GM19023 (cell line): ENCODE measurements at regions not wholly inside any gene's neighbourhood (a gene's known extent, or its start where the extent isn't known, plus 50 kb on each side); places are given as distances from the start of the nearest gene placed in this dataset.
"Not testable (repeated sequence)": the region's sequence is repeated elsewhere in the genome, so short reads cannot be mapped to it uniquely, and the experiment has no call there.

Source experiments
- ATAC-seq: cut with Tn5 transposase; IDR thresholded peaks from one replicate; pipeline ENCODE4 v1.9.1; 2021; ENCODE audit warnings: mild to moderate bottlenecking, moderate library complexity; ENCODE audit not compliant: unreplicated experiment

DNA sequence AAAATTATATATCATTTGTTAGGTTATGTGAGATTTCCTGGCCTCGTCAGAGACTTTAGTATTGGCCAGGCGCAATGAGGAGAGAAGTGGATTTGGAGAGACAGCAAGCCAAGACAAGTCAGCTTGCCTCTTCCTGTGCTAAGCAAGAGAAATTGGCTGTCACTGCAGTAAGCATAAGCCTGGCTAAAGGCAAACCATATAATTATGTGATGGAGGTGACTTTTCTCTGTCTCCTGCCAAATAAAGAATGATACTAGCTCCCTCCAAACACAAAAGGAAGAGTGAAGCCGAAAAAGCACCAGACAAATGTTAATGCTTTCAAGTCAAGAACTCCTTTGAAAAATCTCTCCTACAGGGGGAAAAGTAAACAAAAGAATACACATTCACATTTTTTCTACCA lies 2246.0 kb downstream of the ARAP2 start:
- no peak for ATAC-seq

DNA sequence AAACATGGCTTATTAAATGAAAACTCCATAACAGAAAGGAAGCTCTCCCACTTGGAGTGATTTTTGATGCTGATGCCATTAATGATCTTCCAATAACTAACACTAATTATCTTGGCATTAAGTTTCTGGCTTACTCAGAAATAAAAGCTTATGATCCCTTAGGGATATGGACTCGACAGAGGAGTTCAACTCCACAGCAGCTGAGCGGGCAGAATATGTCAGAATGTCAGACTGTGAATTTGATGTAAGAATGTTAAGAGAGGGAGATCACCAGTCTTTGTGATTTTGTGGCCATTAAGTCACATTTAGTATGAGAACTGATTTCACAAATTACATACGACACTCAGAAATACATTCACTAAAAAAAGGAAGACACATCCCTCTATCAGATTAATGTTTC lies 2244.0 kb downstream of the ARAP2 start:
- ATAC-seq, result no peak

DNA sequence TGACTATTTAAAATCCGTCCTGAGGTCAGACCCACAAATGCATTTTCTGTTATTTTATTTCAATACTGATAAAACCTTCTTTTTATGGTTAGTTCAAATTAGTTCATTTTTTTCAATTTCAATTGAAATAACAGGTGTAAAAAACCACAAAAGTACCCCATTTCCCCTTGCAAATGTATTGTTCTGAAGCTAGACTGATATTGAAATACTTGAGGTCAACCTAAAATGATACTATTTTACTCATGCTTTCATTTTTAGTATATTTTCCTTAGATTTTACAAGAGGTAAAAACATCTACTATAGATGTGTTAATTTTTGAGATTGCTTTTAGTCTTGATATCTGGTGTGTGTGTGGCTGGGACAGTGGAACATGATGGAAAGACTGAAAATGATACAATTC lies 2237.8 kb downstream of the ARAP2 start:
- not testable (repeated sequence) for ATAC-seq

DNA sequence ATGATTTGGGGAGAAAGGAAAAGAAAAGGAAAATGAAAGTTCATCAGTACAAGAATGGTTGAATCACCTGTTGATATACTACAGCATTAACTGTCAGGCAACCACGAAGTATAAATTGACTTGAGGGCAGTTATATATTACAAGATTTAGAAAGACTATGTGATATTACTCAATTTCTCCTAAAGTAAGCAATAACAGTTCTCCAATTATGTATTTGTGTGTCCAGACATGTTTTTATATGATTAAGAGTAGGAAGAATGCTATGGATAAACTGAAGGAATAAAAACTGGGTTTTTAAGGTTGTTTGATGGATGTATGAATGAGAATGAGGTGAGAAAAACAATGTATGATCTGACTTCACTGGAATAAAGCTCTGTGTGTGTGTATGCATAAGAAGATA lies 2234.4 kb downstream of the ARAP2 start:
- ATAC-seq, result no peak

DNA sequence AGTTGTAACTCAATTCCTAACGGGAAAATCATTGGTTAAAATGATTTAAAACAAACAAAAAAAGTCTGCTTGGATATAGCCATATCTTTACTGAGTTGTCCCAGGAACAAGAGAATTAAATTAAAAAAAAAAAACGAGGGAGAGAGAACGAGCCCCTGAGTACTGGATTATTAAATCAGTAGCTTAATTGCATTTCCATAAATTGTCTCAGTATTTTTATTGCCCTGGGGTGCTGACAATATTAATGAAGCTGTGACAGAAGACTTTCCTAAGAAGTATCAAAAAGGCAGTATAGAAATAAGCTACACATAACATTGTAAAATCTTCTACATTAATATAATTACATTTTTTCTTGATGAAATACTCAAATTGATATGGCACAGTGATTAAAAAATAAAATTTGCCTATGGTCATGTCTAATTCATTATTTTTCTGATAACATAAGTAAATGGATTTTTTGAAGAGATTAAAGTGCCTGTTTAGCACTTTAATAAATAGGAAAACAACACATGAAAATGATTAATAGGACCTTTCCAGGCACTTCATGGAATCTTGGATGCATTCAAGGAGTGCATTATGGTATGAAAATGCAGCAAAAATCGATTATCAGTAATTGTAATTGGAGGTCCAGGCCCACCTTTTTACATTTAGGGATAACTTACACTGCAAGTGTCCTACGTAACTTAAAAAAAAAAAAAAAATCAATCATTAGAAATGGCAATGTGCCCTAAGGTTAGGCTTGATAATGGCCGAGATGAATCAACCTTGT lies 2233.4 kb downstream of the ARAP2 start:
- no peak for ATAC-seq

DNA sequence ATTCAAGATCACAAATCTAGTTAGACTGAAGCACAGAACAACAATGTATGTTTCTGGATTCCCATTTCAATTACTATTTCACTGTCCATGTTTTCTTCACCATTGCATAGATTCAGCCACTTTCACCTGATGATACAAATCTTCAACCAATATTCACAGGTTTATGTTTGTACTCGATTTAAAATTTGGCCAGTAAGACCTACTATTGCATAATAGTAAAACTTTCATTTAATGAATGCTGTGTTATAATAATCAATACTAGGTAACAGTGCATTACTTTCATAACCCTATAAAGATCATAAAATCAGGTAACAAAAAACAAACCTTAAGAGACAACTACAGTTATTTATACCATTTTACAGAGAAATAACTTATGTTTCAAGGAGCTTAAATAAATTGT lies 2209.1 kb downstream of the ARAP2 start:
- ATAC-seq, result no peak

DNA sequence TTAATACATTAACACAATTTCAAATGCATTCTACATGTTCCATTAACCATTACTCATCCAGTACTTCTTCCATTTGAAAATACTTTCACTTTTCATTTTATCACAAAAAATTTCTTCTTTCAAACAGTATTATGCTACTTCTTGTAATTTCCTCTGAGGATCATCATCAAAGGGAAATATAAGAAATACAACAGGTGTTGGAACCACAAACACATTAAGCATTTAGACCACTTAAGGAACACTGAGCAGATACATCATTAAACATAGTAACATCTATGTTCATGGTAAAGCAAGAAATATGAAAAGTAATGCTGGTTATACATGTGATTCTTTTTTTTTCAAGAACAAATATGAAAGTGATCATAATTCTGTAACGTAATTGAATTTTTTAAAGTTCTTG lies 2207.0 kb downstream of the ARAP2 start:
- ATAC-seq, result no peak

DNA sequence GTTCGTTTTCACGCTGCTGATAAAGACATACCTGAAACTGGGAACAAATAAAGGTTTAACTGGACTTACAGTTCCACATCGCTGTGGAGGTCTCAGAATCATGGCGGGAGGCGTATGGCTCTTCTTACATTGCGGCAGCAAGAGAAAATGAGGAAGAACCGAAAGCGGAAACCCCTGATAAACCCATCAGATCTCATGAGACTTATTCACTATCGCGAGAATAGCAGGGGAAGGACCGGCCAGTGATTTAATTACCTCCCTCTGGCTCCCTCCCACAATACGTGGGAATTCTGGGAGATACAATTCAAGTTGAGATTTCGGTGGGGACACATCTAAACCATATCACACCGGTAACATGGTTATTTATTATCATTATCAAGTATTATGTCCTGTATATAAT lies 2204.5 kb downstream of the ARAP2 start:
- no peak for ATAC-seq

DNA sequence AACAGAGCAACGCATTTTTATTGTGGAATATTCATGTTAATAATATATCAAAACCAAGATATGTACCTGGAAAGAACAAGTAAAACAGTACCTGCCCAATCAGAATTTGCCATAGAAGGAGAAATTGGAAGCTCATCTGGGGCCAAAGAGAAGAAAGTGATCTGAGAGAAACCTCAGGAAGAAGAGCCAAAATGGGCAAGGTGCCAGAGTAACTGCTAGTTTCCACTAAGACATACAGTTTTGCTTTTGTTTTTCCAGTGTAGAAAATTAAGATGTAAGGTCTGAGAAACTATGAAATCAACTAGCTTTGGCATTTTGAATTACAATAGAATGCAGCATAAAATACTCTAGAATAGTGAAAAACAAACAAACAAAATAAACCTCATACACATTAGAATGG lies 2201.2 kb downstream of the ARAP2 start:
- ATAC-seq, result no peak

DNA sequence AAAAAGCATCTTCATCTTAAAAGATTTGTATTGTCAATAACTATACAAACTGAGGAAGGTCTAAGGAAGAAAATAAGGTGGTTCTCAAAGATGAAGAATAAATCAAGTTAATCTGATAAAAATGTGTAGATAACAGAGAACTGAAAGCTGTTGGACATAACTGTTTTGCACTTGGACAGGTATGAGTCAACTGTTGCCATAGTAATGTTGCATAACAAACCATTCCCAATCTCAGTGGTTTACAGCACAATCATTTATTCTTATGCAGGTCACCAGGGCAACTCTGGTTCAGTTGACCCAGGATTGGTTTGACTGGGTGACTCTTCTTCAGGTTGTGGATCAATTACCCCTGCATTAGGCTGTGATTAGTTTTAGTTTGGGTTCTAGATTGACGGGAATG lies 2197.7 kb downstream of the ARAP2 start:
- no peak for ATAC-seq

DNA sequence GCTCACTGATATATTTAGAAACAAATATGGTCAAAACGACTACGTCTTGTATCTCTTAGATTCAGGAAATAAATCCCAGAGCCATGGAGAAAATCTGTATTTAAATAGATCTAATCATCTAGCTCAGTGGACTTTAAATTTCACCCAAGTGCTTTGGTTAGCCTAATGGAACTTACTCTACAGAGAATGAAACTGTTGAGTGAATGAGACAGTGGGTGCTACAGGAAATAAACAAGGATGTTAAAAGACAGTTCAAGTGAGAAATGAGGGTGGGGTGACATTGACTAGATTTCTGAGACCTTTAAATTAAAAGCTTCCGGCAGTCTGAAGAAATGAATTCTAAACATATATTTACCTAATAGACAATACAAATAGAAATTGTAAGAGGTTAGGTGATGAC lies 2197.0 kb downstream of the ARAP2 start:
- no peak for ATAC-seq

DNA sequence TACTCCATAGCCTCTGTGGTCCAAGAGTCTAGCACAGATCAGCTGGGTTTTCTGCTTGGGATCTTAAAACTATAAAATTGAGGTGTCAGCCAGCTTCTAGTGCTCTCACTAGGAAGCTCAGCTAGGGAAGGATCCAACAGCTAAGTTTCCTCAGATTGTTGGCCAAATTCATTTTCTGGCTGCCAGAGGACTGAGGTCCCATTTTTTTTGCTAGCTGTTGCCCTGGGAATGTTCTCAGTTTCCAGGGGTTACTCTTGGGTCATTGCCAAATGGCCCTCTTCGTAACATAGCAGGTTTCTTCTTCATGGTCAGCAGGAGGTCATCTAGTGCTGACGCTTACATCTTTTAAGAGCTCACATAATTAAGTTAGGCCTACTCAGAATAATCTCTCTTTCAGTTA lies 2178.2 kb downstream of the ARAP2 start:
- no peak for ATAC-seq

DNA sequence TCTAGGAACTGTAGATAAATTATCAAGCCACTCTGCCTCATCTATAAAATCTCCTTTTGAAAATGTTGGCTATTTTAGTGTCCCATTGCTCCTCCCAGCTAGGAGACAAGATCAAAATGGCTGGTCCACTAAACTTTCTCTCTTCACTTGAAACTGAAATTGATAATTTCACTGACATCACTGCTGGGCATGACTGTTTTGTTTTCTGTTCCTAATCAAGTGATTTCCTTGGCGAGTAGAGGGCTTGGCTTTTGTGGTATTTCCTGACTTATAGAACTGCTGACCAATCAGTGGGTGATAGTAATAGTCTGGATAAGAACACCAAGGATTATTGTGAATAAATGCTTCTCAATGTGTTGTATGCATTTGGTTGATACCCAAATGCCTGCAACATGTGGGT lies 2152.9 kb downstream of the ARAP2 start:
- ATAC-seq, result no peak

DNA sequence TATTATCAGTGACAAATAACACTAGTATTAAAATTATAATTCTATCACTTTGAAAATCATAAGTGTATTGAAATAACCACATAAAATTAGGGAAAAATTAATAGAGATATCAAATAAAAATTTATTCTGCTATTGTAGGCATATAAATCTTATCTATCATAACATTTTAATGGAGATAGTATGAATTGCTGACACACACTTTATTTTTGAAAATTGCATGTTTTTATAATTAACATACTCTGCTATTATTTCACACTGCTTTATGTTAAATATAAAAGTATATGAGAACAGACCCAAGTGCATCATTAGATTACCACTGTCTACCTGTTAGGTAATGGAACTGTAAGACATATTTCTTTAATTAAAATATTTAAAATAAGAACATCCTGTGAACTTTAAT lies 2150.2 kb downstream of the ARAP2 start:
- ATAC-seq, result no peak

DNA sequence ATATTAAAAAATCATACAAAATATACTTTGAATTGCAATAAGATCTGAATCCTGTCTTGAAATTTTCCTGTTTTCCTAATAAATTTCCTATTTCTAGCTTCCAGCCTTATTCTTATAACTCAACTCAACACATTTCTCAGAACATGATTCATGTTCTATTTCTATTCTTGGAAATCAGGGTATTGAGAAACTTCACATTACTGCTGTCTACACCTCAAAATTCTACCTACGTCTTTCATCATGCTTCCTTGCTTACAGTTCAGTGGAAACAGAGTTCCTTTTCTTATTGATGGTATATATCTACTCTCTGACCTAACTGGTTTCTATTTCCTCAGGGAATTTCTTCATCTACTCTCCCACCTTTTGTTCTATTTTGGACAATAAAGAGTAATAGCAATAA lies 2139.0 kb downstream of the ARAP2 start:
- ATAC-seq, result no peak

DNA sequence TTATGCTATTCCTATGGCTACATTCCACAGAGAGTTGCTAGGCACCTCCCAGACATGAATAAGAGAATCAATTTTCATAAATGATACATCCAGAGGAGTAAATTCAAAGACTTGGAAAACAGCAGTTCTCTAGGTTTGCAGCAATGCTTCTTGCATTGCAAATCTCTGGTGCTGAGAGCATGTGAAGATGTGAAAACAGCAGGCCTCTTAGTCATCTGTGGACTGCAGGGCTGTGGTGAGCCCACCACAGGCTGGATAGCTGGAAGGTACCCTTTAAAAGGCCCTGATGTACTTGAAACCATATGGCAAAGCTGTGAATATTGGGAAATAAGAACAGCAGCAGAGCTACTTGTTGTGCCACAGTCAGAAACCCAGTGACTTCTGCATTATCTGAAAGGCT lies 2135.9 kb downstream of the ARAP2 start:
- no peak for ATAC-seq

DNA sequence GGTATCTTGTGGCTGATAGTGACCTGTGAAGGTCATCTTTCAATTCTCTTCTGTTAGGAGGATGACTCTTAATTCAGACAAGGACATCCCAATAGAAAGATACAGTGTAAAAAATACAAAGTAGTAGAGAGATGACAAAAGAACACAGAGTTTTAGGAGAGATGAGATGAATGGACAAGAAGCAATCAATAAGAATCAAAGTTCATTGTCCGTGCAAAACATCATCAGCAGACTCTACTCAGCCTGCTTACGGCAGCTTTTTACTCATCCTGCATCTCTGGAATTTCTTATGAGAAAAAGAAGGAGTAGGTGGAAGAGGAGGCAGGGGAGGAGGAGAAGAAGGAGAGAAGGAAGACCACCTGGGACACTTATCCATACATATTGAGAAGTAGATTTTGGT lies 2131.7 kb downstream of the ARAP2 start:
- no peak for ATAC-seq

DNA sequence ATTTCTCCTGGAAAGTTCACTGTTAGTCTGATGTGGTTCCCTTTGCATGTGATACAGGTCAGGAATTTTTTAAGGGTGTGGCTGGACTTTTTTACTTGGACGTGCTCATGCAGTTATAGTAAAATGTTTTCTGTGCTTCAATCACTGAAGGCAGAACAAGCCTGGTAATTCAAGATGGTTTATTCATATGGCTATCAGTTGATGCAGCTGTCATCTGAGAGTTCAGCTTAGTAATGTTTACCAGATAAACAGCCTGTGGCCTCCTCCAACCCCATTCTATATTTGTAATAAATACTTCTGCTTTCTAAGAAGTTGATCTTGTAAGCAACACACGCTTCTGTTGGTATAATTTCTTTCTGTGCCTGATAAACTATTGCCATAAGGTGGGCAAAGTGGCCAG lies 2105.9 kb downstream of the ARAP2 start:
- ATAC-seq, result no peak

DNA sequence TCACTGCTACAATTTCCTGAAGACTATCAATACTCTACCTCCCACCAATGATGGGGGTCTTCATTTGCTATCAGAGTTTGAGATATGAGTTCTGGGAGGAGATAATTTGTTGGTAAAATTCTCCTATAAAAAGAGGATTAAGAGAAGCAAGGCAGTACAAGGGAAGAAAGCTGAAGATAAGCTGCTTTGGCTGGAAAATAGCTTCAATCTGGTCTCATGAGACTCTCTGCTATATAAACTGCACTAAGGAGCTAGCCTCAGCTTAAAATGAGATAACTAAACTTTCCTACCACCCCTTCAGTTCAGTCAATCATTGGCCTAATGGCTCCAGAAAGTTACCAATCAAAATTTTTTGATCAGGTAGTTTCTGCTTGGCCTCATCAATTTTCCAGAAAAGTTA lies 2105.0 kb downstream of the ARAP2 start:
- no peak for ATAC-seq

DNA sequence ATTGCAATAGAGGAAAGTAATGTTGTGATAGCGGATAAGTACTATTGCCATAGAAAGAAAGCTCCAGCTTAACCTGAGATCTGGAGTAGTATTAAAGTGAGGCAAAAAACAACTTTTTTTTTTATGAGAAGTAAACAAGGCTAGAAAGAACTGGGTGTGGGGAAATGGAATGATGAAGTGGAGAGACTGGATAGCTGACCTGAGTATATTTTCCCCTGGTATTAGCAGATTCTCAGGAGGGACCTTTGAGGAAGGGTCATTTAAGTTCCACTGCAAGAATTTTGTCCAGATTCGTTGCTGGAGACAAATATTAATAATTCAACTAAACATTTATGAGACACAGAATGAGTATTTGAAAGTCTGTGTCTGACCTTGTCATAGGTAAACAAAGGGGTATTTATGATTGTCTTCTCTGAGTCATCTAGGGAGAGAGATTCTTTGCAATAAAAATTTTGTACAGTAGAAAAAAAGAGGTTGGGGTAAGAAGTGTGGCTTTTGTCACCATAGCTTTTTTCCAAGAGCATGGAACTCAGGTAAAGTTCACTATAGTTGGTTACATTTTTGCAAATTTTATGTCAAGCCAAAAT lies 2095.9 kb downstream of the ARAP2 start:
- no peak for ATAC-seq

DNA sequence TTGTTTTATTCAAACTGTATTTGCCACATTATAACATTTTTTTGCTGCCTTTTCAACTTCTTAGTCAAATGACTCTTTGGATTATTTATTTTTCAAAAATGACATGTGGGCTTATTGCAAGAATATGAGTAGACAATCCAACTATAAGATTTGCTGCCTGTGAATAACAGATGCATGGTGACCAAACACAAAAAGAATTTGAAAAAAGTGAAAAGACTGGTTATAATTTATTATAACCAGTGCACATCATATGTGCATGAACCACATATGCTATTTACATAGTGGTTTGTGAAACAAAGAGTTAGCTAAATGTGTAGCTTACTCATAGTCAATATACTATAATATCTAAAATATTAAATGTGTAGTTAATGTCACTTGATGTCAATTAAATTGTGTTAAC lies 2086.8 kb downstream of the ARAP2 start:
- no peak for ATAC-seq

DNA sequence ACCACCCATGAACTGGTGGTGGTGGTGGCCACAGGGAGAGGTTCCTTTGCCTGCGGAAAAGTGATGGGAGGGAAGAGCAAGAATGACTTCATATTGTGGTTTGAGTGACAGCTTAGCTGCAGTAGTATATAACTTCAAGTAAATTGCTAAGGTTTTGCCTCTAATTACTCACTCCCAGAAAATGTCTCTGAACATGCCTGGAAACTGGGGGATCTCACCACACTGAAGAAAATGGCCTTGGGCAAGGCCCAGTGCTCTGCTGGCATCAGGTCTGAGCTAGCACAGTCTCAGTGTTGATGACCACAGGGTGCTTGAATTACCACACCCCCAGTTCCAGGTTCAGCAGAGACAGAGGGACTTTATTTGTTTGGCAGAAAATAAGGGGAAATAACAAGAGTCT lies 2085.4 kb downstream of the ARAP2 start:
- no peak for ATAC-seq

DNA sequence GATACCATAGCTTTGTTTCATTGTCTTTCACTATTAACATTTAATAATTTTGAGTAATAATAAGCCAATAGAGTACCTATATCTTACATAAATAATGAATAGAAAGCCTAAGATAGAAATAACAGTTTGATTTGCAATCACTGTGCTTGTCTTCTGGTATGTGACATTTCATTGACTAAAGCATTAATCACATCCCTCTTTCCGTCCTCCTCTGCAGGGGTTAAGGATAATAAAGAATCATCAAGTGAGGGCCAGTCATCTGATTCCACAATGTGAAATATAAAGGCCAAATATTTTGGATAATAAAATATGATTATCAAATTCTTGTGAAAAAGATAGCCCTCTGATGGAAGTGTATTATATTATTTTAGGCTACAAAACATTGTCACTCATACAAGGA lies 2073.4 kb downstream of the ARAP2 start:
- no peak for ATAC-seq
